Fibroblast of villous mesenchyme (primary cell): ENCODE measurements at regions not wholly inside any gene's neighbourhood (a gene's known extent, or its start where the extent isn't known, plus 50 kb on each side); places are given as distances from the start of the nearest gene placed in this dataset.

Experiments
- DNase-seq: peaks from one replicate; pipeline ENCODE4 v3.0.0-alpha.2; 2010; ENCODE audit warnings: low read depth
- H3K4me3 ChIP-seq: 2 replicates; pipeline ENCODE4 v1.5.1; 2011; ENCODE audit warnings: low read depth, mild to moderate bottlenecking, low read length
- TF ChIP-seq, protein P1 (sequence below): IDR thresholded peaks from 2 replicates; pipeline ENCODE4 v1.5.1; 2012; ENCODE audit warnings: low read depth, mild to moderate bottlenecking, low read length; ENCODE audit not compliant: insufficient read depth

- DNase-seq: no peak
- H3K4me3 ChIP-seq: no peak overlapping the region
- TF ChIP-seq, protein P1, sequence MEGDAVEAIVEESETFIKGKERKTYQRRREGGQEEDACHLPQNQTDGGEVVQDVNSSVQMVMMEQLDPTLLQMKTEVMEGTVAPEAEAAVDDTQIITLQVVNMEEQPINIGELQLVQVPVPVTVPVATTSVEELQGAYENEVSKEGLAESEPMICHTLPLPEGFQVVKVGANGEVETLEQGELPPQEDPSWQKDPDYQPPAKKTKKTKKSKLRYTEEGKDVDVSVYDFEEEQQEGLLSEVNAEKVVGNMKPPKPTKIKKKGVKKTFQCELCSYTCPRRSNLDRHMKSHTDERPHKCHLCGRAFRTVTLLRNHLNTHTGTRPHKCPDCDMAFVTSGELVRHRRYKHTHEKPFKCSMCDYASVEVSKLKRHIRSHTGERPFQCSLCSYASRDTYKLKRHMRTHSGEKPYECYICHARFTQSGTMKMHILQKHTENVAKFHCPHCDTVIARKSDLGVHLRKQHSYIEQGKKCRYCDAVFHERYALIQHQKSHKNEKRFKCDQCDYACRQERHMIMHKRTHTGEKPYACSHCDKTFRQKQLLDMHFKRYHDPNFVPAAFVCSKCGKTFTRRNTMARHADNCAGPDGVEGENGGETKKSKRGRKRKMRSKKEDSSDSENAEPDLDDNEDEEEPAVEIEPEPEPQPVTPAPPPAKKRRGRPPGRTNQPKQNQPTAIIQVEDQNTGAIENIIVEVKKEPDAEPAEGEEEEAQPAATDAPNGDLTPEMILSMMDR: no peak
Observed at GRCh38 chr18:78376046-78376445, 603.6 kb upstream of the SALL3 start.

GRCh38 chr18:78378403-78378802 is 601.2 kb upstream of the SALL3 start:
- DNase-seq: no peak
- no peak overlapping the region for H3K4me3 ChIP-seq
- TF ChIP-seq, protein P1: no peak

DNA sequence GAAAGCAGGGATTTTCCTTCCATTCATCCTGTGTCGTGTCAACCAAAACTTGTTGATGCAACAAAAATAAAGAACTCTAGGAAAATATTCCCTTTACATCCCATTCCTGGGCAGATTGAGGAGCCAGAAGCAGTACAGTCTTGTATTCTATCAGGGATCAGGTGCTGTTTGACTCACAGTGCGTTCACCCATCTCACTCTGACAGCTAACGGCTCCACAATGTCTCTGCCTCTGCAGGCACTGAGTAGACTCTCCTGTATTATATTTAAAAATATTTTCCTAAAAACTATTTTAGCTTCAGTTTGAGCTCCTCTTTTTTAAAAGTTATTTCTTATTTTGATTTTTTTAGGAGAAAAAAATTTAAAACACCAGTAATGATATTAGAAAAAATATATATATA is 600.6 kb upstream of the SALL3 start:
- no peak overlapping the region for H3K4me3 ChIP-seq
- no peak for DNase-seq
- TF ChIP-seq, protein P1: no peak

- DNase-seq: no peak
- TF ChIP-seq, protein P1: no peak
- no peak overlapping the region for H3K4me3 ChIP-seq
Observed at GRCh38 chr18:78390348-78390951, 589.2 kb upstream of the SALL3 start.

DNA sequence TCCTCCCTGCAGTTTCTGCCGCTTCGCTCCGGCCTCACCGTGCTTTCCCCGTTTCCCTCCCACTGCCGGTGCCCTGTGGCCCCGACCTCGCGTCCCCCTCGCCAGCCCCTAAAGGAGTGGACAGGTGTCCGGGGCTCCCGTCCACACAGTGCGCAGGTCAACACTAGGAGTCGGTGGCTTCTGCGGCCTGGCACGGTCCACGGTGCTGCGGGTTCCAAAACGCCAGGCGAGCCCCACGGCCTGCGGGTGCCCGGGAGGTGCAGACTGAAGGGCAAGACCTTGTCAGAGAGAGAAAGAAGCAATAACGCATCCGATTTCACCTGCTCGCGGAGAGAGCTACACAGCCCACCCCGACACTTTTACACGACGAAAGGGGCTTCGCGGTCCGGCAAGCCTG is 588.7 kb upstream of the SALL3 start:
- TF ChIP-seq, protein P1: no peak
- no peak for DNase-seq
- H3K4me3 ChIP-seq: no peak overlapping the region

DNA sequence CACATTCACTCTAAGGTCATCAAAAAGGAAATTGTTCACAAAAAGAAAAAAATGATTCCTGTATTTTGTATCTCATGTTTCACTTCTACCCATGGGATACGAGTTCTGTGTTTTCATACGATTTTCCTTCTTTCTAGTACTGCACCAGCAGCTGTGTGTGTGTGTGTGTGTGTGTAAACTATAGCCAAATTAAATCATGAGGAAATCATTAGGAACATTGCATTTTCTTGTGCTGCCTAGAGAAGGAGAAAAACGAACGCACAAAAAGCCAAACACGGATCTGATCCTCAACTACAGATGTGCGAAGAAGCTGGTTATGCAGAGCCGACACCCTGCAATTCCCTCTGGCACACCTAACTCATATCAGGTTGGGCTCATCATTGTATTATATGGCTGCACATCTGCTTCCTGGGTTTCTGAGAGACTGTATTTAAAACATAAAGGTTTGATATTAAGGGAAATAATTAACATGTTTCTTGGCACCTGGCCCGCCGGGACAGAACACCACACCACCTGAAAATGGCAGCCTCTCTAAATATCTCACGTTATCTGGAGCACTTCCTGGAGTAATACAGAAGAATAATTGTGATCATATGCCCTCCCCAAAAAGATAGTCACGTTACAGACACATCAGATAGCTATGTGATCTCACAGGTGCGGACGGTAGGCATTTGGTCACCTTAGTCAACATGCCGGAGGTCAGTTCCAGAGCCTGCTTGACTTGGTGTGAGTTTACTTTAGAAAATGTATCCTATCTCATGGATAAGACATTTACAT is 586.3 kb upstream of the SALL3 start:
- no peak overlapping the region for H3K4me3 ChIP-seq
- TF ChIP-seq, protein P1: no peak

More for the DNA sequence above, 586.3 kb upstream of the SALL3 start:
- DNase-seq: no peak
